ENCODE measurements at regions not wholly inside any gene's neighbourhood (a gene's known extent, or its start where the extent isn't known, plus 50 kb on each side); places are given as distances from the start of the nearest gene placed in this dataset.
"Not testable (repeated sequence)": the region's sequence is repeated elsewhere in the genome, so short reads cannot be mapped to it uniquely, and the experiment has no call there.

DNA sequence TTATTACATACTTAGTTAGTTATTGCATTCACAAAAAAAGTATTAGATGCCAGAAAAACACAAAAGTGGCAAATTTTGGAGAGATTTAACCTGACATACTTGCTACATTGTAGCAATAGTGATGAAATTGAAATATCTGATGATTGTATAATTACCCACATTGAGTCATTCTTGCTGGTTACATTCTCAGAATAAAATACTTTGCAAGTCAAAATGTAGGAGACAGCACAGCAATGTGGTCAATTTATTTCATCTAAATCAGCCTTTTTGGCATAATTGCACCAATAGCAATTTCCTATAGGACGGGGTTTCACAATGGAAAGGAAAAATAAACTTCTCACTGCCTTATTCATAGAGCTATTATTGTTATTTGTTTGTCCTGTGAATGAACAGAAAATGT is 125.0 kb upstream of the ETV6 start:
- intact Hi-C loops (cut with DNase I), result no loop called here
- no peak for ATAC-seq
- no peak for DNase-seq

- no peak for ATAC-seq
- DNase-seq, result no peak
- intact Hi-C loops (cut with DNase I), result no loop called here
Observed at GRCh38 chr12:11534064-11534463, 115.4 kb upstream of the ETV6 start.

DNA sequence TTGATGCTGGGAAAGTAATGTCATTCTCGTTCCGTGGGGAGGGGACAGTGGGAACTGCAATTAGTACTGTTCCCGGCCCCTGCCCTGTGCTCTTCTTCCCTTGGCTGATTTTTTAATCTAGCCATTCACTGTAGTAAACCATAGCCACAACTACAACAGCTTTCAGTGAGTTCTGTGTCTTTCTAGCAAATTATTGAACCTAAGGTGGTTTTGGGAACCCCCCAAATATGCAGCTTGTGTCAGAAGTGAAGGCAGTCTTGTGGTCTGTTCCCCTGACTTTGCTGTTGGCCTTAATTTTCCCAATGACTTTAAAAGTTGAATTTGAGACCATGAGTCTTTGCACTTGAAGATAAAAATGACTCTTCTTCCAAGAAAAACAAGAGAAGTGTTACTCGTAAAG is 114.3 kb upstream of the ETV6 start:
- intact Hi-C loops (cut with DNase I), result no loop called here
- DNase-seq (no peak), ATAC-seq (no peak)

DNA sequence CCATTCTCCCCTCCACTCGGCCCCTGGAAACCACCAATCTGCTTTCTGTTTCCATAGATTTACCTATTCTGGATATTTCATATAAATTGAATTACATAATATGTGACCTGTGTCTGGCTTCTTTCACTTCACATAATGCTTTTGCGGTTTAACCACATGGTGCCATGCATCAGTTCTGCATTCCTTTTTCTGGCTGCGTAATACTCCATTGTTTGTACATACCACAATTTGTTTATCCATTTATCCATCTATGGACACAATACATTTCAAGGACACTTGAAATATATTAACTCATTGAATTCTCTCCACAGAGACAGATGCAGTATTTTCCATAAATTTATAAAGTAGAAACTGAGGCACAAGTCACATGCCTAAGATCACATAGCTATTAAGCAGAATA is 110.3 kb upstream of the ETV6 start:
- no peak for DNase-seq
- ATAC-seq, result no peak
- intact Hi-C loops (cut with DNase I), result no loop called here

DNA sequence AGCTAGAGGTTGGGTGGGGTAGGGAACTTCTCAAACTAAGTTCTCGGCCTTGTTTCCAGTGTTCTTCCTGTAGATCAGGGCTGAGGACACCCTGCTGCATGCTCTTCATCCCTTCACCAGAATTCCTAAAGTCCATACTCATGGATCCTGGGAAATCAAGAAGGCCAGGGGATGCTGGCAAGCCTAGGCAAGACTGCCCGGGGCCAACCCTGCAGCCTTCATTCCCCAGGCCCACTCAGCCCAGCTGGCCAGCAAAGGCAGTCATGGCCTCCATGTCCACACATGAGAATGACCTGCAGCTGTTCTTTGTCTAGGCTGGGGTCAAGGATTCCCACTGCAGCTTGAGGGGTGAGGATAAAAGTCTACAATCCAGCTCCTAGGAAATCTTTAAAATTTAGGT is 109.3 kb upstream of the ETV6 start:
- DNase-seq (no peak), ATAC-seq (no peak)
- intact Hi-C loops (cut with DNase I), result no loop called here

DNA sequence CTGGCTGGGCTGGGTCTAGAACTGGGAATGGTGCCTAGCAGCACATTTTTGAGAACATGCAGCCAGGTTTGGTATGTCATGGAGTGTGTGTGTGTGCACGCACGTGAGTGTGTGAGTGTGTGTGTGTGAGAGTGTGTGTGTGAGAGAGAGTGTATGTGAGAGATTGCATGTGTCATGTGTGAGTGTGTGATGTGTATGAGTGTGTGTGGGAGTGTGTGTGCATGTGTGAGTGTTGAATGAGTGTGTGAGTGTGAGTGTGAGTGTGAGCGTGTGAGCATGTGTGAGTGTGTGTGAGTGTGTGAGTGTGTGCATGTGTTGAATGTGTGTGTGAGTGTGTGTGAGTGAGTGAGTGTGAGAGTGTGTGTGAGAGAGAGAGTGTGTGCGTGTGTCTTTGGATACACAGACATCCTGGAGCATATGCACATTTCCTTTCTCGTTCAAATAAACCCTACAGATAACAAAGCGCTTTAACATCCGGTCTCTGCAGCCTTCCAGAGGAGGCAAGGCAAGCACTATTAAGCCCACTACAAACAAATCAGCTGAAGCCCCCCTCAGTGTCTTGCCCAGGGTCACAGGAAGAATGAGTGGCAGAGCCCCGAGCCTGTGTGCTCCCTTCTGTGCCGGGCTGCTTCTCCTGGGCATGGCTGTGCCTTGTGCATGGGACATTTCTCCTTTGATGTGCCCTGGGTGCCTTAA is 108.7 kb upstream of the ETV6 start:
- DNase-seq, result no peak
- no peak for ATAC-seq
- intact Hi-C loops (cut with DNase I), result no loop called here

GRCh38 chr12:11542599-11542998 is 106.9 kb upstream of the ETV6 start:
- no peak for ATAC-seq
- intact Hi-C loops (cut with DNase I), result no loop called here
- DNase-seq, result no peak

DNA sequence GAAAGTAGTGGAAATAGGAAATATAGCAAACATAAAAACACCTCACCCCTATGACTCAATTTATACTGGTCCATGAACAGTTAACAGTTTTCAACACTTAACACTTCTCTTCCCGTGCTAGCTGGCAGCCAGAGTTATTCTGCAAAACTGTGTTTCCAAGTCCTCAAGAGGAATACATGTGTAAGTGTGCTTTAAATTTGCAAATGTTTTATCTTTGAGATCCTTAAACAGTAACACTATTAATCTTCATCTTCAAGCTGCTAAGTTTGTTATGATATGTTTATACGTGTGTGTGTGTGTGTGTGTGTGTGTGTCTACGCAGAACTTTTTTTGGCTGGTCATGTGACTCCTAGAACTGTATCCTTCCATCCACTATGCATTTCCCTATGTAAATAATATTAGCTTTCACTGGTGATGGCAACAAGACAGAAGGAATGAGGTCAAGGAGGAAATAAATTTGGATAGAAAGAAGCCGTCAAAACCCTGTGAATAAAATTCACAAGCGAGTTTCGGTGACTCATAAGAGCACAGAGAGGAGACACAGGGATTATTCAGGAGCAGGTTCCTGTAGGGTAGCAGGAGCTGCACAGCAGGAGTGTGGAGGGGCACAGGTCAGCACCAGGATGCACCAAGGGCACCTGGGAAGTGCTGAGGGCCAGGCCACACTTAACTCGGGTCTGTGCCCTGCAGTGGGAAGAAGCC is 105.9 kb upstream of the ETV6 start:
- DNase-seq (no peak), ATAC-seq (no peak)
- intact Hi-C loops (cut with DNase I), result no loop called here

- intact Hi-C loops (cut with DNase I), result no loop called here
- ATAC-seq, result peak; percentile 42 to 47
- no peak for DNase-seq
Observed at GRCh38 chr12:11545484-11546330, 103.8 kb upstream of the ETV6 start.

- DNase-seq (peak; percentile 34), ATAC-seq (peak; percentile 36 to 50)
Observed at GRCh38 chr12:11546582-11547270, 102.7 kb upstream of the ETV6 start.

DNA sequence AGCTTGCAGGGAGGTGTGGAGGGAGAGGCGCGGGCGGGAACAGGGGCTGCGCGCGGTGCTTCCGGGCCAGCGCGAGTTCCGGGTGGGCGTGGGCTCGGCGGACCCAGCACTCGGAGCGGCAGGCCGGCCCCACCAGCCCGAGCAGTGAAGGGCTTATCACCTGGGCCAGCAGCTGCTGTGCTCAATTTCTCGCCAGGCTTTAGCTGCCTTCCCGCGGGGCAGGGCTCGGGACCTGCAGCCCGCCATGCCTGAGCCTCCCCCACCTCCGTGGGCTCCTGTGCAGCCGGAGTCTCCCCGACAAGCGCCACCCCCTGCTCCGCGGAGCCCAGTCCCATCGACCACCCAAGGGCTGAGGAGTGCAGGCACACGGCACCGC is 102.2 kb upstream of the ETV6 start:
- intact Hi-C loops (cut with DNase I); DNase-seq; ATAC-seq: not testable (repeated sequence)

More at GRCh38 chr12:11546582-11547270, 102.7 kb upstream of the ETV6 start:
- intact Hi-C loops (cut with DNase I), result not testable (repeated sequence)

GRCh38 chr12:11549119-11549518 is 100.4 kb upstream of the ETV6 start:
- no peak for DNase-seq
- ATAC-seq, result no peak
- intact Hi-C loops (cut with DNase I), result no loop called here

- DNase-seq, result peak; percentile 37
- ATAC-seq, result peak in 1 of 2 donors; percentile 55
- intact Hi-C loops (cut with DNase I), result no loop called here
Observed at GRCh38 chr12:11553871-11554533, 95.5 kb upstream of the ETV6 start.

DNA sequence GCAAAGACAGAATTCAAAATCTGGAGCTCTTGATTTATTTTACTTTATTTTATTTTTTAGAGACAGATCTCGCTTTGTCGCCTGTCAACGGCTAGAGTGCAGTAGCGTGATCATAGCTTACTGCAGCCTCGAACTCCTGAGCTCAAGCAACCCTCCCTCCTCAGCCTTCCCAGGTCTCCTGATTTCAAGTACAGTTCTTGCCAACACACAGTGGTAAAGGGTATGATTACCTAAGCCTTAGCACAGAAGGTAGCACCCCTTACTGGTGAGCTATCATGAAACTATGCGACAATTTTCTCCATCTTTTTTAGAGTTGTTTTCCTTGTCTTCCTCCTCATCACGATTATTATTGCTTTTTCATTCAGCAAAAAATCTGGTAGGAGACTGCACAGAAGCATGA is 94.3 kb upstream of the ETV6 start:
- ATAC-seq (no peak), DNase-seq (no peak)
- intact Hi-C loops (cut with DNase I), result no loop called here

- peak in 1 of 2 donors; percentile 37 for ATAC-seq
- no peak for DNase-seq
- intact Hi-C loops (cut with DNase I), result no loop called here
Observed at GRCh38 chr12:11555743-11556625, 93.5 kb upstream of the ETV6 start.

- ATAC-seq (peak in 1 of 2 donors; percentile 34), DNase-seq (no peak)
- intact Hi-C loops (cut with DNase I), result no loop called here
Observed at GRCh38 chr12:11556682-11557081, 92.8 kb upstream of the ETV6 start.

DNA sequence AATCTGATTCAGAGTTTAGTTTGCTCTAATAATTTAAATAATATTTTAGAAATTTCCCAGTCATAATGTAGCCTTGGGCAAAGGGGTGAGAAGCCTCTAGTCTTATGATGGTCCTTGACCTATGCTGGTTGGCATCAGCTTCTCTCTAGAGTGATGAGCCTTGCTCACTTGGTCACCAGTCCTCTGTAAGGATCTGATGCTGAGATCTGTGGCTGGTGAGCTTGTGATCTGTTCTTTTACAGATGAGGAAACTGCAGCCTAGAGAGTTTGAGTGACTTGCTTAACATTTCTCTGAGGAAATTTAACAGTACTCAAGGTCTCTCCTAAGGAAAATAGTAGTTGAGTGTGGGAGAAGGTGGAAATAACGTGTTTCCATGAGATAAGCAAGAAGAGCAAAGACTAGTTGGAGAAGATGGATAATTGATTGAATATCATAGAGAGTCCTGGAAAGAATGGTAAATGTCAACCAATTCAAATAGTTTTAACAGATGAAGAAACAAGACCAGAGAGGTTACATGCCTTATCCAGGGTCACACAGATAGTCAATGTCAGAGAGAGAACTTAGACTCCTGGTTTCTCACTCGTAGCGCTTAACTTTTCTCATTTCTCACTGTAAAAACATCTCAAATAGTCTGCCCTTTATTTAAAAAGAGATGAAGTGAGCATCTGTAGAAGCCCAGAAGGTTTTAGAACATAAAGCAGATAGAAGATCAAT is 89.7 kb upstream of the ETV6 start:
- DNase-seq (no peak), ATAC-seq (no peak)
- intact Hi-C loops (cut with DNase I), result no loop called here

- DNase-seq, result no peak
- intact Hi-C loops (cut with DNase I), result no loop called here
- no peak for ATAC-seq
Observed at GRCh38 chr12:11561411-11561810, 88.1 kb upstream of the ETV6 start.
